Panc1 (cell line): ENCODE measurements at regions not wholly inside any gene's neighbourhood (a gene's known extent, or its start where the extent isn't known, plus 50 kb on each side); places are given as distances from the start of the nearest gene placed in this dataset.
"Not testable (repeated sequence)": the region's sequence is repeated elsewhere in the genome, so short reads cannot be mapped to it uniquely, and the experiment has no call there.

ENCODE experiments used
- ATAC-seq: fragments of 200-7000 bp; cut with Tn5 transposase; 2 replicates; pipeline ENCODE4 v1.9.1; 2020; ENCODE audit warnings: mild to moderate bottlenecking, moderate library complexity
- BruUV-seq: library from RNA; stranded (reverse); fragments of 400-500 nt; replicated peaks from 2 replicates; lab custom pipeline; 2021; lab: Mats Ljungman, UMichigan
- CTCF ChIA-PET: fragments of 300-600 bp; sonication (Branson Sonifier 250); formaldehyde crosslinking; loops from one replicate; lab custom pipeline; 2022; ENCODE audit warnings: antibody characterized with exemption; lab: Charles Lee
- POLR2A ChIA-PET: fragments of 300-600 bp; sonication (Branson Sonifier 250); formaldehyde crosslinking; loops from one replicate; lab custom pipeline; 2022; ENCODE audit warnings: antibody characterized with exemption; lab: Charles Lee
- DNase-seq: peaks from one replicate; pipeline ENCODE4 v3.0.0-alpha.2; 2010; ENCODE audit warnings: low read depth, low spot score
- H3K27ac ChIP-seq: 2 replicates; pipeline ENCODE4 v1.5.1; 2011; ENCODE audit warnings: mild to moderate bottlenecking, low read length, inconsistent platforms
- H3K27me3 ChIP-seq: fragments of 200-500 bp; sonication (Bioruptor generic); 2 replicates; pipeline ENCODE4 v1.6.0; 2014; ENCODE audit warnings: low read length, inconsistent platforms; ENCODE audit not compliant: control insufficient read depth, insufficient read depth
- H3K36me3 ChIP-seq: fragments of 200-500 bp; sonication (Bioruptor generic); 2 replicates; pipeline ENCODE4 v1.5.1; 2014; ENCODE audit warnings: inconsistent platforms, mild to moderate bottlenecking, low read length, moderate library complexity; ENCODE audit not compliant: control insufficient read depth, insufficient read depth
- H3K4me1 ChIP-seq: 2 replicates; pipeline ENCODE4 v1.5.1; 2011; ENCODE audit warnings: inconsistent platforms, mild to moderate bottlenecking, low read length, moderate library complexity; ENCODE audit not compliant: control insufficient read depth, insufficient read depth
- H3K4me3 ChIP-seq, 2 experiments: 2 replicates each; pipeline ENCODE4 v1.5.1; 2011 to 2012; ENCODE audit warnings: low read depth in 2 of 2, low read length in 2 of 2, mild to moderate bottlenecking in 2 of 2, inconsistent platforms in 1 of 2, moderate library complexity in 1 of 2
- H3K9me3 ChIP-seq: fragments of 200-500 bp; sonication (Bioruptor generic); 2 replicates; pipeline ENCODE4 v1.5.1; 2014; ENCODE audit warnings: low read depth, mild to moderate bottlenecking, inconsistent platforms, low read length, moderate library complexity; ENCODE audit not compliant: control insufficient read depth, insufficient read depth
- POLR2AphosphoS5 ChIP-seq: IDR thresholded peaks from 2 replicates; pipeline ENCODE4 v1.6.1; 2012; ENCODE audit warnings: mild to moderate bottlenecking, low read depth, low read length, moderate library complexity
- SIN3A ChIP-seq: IDR thresholded peaks from 2 replicates; pipeline ENCODE4 v1.6.1; 2012; ENCODE audit warnings: low read depth, mild to moderate bottlenecking, low read length, moderate library complexity, borderline replicate concordance; ENCODE audit not compliant: insufficient read depth
- TCF7L2 ChIP-seq: IDR thresholded peaks from 2 replicates; pipeline ENCODE4 v1.6.1; 2011; ENCODE audit warnings: mild to moderate bottlenecking, low read depth, low read length, inconsistent platforms
- in situ Hi-C: cut with HindIII; loops from 2 replicates; pipeline ENCODE4 v1.10.0; 2016; ENCODE audit warnings: low sequenced_read_pairs, low pct_unique_long_range_greater_than_20kb
- intact Hi-C: fragments of 100-400 bp; cut with micrococcal nuclease; formaldehyde crosslinking; loops from one replicate; pipeline ENCODE4 v1.10.0; 2022; ENCODE audit not compliant: unreplicated experiment
- TF ChIP-seq, protein P1 (sequence below): fragments of 450-650 bp; IDR thresholded peaks from 2 replicates; pipeline ENCODE4 v1.5.1; 2017; ENCODE audit warnings: mild to moderate bottlenecking
- TF ChIP-seq, protein P2 (sequence below), 2 experiments: IDR thresholded peaks; 2 replicates each; pipeline ENCODE4 v1.6.1; 2011 to 2012; ENCODE audit warnings: low read depth in 2 of 2, control low read depth in 1 of 2, low read length in 1 of 2, mild to moderate bottlenecking in 1 of 2, moderate library complexity in 1 of 2; ENCODE audit not compliant: insufficient read depth in 1 of 2

DNA sequence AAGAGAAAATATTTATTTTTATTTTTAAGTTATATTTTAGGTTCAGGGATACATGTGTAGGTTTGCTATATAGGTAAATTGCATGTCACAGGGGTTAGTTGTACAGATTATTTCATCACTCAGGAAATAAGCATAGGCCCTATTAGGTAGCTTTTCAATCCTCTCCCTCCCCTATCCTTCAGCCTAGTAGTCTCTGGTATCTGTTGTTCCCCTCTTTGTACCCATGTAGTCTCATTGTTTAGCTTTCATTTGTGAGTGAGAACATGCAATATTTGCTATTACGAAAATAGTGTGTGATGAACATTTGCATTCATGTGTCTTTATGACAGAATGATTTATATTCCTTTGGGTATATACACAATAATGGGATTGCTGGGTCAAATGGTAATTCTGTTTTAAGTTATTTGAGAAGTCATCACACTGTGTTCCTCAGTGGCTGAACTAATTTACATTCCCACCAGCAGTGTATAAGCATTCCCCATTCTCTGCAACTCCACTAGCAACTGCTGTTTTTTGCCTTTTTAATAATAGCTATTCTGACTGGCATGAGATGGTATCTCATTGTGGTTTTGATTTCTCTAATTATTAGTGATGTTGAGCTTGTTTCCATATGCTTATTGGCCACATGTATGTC lies 863.3 kb downstream of the TTLL7 start:
- H3K27ac ChIP-seq, H3K9me3 ChIP-seq, DNase-seq, intact Hi-C loops, in situ Hi-C loops, POLR2A ChIA-PET, H3K27me3 ChIP-seq, CTCF ChIA-PET, H3K4me3 ChIP-seq, H3K4me1 ChIP-seq, BruUV-seq, ATAC-seq, H3K36me3 ChIP-seq: not testable (repeated sequence)

DNA sequence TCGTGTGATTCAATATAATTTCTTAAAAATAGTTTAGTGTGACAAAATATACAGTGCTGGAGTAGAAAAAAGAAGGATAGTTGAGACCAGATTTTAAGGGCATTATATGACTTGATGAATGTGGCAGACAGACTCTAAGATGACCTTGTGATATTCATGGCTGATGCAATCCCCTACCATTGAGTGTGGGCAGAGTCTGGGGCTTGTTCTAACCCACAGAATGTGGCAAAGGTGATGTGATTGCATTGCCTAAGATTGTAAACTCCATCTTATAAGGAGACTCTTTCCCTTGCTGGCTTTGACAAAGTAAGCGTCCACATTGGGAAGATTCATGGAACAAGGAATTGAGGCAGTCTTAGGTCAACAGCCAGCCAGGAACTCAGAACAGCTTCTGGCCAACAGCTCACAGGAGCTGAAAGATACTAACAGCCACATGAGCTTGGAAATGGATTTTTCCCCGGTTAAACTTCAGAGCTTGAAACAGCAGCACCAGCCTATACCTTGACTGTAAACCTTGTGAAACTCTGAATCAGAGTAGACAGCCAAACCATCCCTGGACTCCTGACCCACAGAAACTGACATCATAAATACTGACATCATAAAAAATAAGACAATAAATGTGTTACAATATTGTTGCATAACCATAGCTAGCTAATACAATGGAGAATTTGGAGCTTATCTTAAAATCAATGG lies 864.5 kb downstream of the TTLL7 start:
- H3K9me3 ChIP-seq, CTCF ChIA-PET, BruUV-seq, H3K4me1 ChIP-seq, DNase-seq, H3K27me3 ChIP-seq, POLR2A ChIA-PET, intact Hi-C loops, H3K36me3 ChIP-seq, H3K27ac ChIP-seq, H3K4me3 ChIP-seq, in situ Hi-C loops: not testable (repeated sequence)
- ATAC-seq = peak; percentile 68; the same call in 1 of the 2 replicates

DNA sequence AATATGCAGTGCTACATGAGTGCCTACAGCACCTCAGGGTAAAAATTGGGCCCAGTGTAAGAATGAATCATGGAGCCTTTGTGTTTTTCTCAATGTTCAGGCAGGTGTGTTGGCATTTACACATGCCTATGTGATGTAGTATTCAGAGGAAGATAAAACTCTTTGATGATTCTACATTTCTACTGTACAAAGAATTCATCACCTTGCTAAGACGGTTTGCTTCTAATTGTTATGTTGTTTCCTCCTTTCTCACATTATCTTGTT lies 867.3 kb downstream of the TTLL7 start:
- no peaks in the 10 kb centered on the region for H3K36me3 ChIP-seq
- CTCF ChIA-PET = no interaction called here
- in situ Hi-C loops (no loop called here), intact Hi-C loops (no loop called here)
- BruUV-seq = no TSS peak
- H3K9me3 ChIP-seq = no peaks in the 10 kb centered on the region; the same call in 1 of the 2 replicates
- ATAC-seq = no peak
- POLR2A ChIA-PET = no interaction called here
- H3K4me3 ChIP-seq = no peak overlapping the region
- no peaks in the 10 kb centered on the region for H3K4me1 ChIP-seq
- no peak overlapping the region for H3K27ac ChIP-seq
- no peak for DNase-seq
- TF ChIP-seq, protein P1, sequence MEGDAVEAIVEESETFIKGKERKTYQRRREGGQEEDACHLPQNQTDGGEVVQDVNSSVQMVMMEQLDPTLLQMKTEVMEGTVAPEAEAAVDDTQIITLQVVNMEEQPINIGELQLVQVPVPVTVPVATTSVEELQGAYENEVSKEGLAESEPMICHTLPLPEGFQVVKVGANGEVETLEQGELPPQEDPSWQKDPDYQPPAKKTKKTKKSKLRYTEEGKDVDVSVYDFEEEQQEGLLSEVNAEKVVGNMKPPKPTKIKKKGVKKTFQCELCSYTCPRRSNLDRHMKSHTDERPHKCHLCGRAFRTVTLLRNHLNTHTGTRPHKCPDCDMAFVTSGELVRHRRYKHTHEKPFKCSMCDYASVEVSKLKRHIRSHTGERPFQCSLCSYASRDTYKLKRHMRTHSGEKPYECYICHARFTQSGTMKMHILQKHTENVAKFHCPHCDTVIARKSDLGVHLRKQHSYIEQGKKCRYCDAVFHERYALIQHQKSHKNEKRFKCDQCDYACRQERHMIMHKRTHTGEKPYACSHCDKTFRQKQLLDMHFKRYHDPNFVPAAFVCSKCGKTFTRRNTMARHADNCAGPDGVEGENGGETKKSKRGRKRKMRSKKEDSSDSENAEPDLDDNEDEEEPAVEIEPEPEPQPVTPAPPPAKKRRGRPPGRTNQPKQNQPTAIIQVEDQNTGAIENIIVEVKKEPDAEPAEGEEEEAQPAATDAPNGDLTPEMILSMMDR = no peak
- TF ChIP-seq, protein P2, sequence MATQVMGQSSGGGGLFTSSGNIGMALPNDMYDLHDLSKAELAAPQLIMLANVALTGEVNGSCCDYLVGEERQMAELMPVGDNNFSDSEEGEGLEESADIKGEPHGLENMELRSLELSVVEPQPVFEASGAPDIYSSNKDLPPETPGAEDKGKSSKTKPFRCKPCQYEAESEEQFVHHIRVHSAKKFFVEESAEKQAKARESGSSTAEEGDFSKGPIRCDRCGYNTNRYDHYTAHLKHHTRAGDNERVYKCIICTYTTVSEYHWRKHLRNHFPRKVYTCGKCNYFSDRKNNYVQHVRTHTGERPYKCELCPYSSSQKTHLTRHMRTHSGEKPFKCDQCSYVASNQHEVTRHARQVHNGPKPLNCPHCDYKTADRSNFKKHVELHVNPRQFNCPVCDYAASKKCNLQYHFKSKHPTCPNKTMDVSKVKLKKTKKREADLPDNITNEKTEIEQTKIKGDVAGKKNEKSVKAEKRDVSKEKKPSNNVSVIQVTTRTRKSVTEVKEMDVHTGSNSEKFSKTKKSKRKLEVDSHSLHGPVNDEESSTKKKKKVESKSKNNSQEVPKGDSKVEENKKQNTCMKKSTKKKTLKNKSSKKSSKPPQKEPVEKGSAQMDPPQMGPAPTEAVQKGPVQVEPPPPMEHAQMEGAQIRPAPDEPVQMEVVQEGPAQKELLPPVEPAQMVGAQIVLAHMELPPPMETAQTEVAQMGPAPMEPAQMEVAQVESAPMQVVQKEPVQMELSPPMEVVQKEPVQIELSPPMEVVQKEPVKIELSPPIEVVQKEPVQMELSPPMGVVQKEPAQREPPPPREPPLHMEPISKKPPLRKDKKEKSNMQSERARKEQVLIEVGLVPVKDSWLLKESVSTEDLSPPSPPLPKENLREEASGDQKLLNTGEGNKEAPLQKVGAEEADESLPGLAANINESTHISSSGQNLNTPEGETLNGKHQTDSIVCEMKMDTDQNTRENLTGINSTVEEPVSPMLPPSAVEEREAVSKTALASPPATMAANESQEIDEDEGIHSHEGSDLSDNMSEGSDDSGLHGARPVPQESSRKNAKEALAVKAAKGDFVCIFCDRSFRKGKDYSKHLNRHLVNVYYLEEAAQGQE (IDR thresholded peaks at IDR 0.05; ENCODE audit: insufficient read depth in 1 of 2, low read depth in 2 of 2, low read length in 1 of 2) = no peak
- no peak for TF ChIP-seq SIN3A
- TF ChIP-seq POLR2AphosphoS5 = no peak
- no peak for TF ChIP-seq TCF7L2
- no peaks in the 10 kb centered on the region for H3K27me3 ChIP-seq
